OCI-LY1 (cell line): ENCODE measurements at regions not wholly inside any gene's neighbourhood (a gene's known extent, or its start where the extent isn't known, plus 50 kb on each side); places are given as distances from the start of the nearest gene placed in this dataset.

ENCODE experiments used
- H2AFZ ChIP-seq: fragments of 200-600 bp; sonication (generic), shearing (Covaris generic); 2 replicates; pipeline ENCODE4 v1.6.0; 2014; ENCODE audit warnings: antibody characterized with exemption, mild to moderate bottlenecking, low read length
- H3F3A ChIP-seq: fragments of 200-600 bp; sonication (generic), shearing (Covaris generic); 2 replicates; pipeline ENCODE4 v1.6.0; 2014; ENCODE audit warnings: mild to moderate bottlenecking, antibody characterized with exemption, low read length, moderate library complexity; ENCODE audit not compliant: insufficient read depth
- H3K27ac ChIP-seq: fragments of 200-600 bp; sonication (generic); 2 replicates; pipeline ENCODE4 v1.5.1; 2014; ENCODE audit warnings: low read length, mixed run types, mild to moderate bottlenecking, low read depth; ENCODE audit not compliant: poor library complexity, severe bottlenecking
- H3K27me3 ChIP-seq: fragments of 200-600 bp; sonication (generic); 2 replicates; pipeline ENCODE4 v1.6.0; 2014; ENCODE audit warnings: antibody characterized with exemption, mild to moderate bottlenecking, low read length, moderate library complexity; ENCODE audit not compliant: insufficient read depth
- H3K36me3 ChIP-seq: fragments of 200-600 bp; sonication (generic); 2 replicates; pipeline ENCODE4 v1.6.1; 2014; ENCODE audit warnings: mild to moderate bottlenecking, antibody characterized with exemption, low read length, moderate library complexity, mixed read lengths; ENCODE audit not compliant: insufficient read depth
- H3K4me1 ChIP-seq: fragments of 200-600 bp; sonication (generic); 2 replicates; pipeline ENCODE4 v1.5.1; 2014; ENCODE audit warnings: mild to moderate bottlenecking, low read length, moderate library complexity; ENCODE audit not compliant: insufficient read depth, severe bottlenecking
- H3K4me2 ChIP-seq: fragments of 200-600 bp; sonication (generic), shearing (Covaris generic); 2 replicates; pipeline ENCODE4 v1.6.1; 2014; ENCODE audit warnings: low read length
- H3K4me3 ChIP-seq: fragments of 200-600 bp; sonication (generic); 2 replicates; pipeline ENCODE4 v1.5.1; 2014; ENCODE audit warnings: low read length, low read depth, mild to moderate bottlenecking, mixed read lengths; ENCODE audit not compliant: poor library complexity, severe bottlenecking
- H3K79me2 ChIP-seq: fragments of 200-600 bp; shearing (Covaris generic); 2 replicates; pipeline ENCODE4 v1.6.1; 2016; ENCODE audit warnings: mixed run types, low read length, mixed read lengths; ENCODE audit not compliant: insufficient read depth
- H3K9ac ChIP-seq: fragments of 200-600 bp; sonication (generic), shearing (Covaris generic); 2 replicates; pipeline ENCODE4 v1.6.1; 2014; ENCODE audit warnings: mild to moderate bottlenecking, low read length, mixed read lengths
- H3K9me2 ChIP-seq: fragments of 200-600 bp; sonication (generic), shearing (Covaris generic); 2 replicates; pipeline ENCODE4 v1.6.1; 2014; ENCODE audit warnings: low read depth, mild to moderate bottlenecking, low read length, mixed read lengths
- H3K9me3 ChIP-seq: fragments of 200-600 bp; shearing (Covaris generic); 2 replicates; pipeline ENCODE4 v1.6.1; 2014; ENCODE audit warnings: low read length, mixed read lengths
- H4K20me1 ChIP-seq: fragments of 200-600 bp; sonication (generic), shearing (Covaris generic); 2 replicates; pipeline ENCODE4 v1.6.0; 2016; ENCODE audit warnings: mild to moderate bottlenecking, low read length; ENCODE audit not compliant: insufficient read depth
- CTCF ChIP-seq: fragments of 200-600 bp; sonication (generic), shearing (Covaris generic); IDR thresholded peaks from 2 replicates; pipeline ENCODE4 v1.5.1; 2017; ENCODE audit warnings: mild to moderate bottlenecking, antibody characterized with exemption, low read length, moderate library complexity, mixed read lengths
- EZH2 ChIP-seq: fragments of 200-600 bp; sonication (generic), shearing (Covaris generic); IDR thresholded peaks from 2 replicates; pipeline ENCODE4 v1.8.0; 2017; ENCODE audit warnings: borderline replicate concordance, mixed run types, mild to moderate bottlenecking, antibody characterized with exemption, low read length, moderate library complexity, mixed read lengths

- H2AFZ ChIP-seq = no peak overlapping the region
- H3K27me3 ChIP-seq = no peaks in the 10 kb centered on the region
- H3K4me2 ChIP-seq = no peak overlapping the region
- H3K9me2 ChIP-seq = no peaks in the 10 kb centered on the region
- no peaks in the 10 kb centered on the region for H3K36me3 ChIP-seq
- H3K4me1 ChIP-seq = no peaks in the 10 kb centered on the region
- H3K4me3 ChIP-seq = no peak overlapping the region
- H3K79me2 ChIP-seq = no peaks in the 10 kb centered on the region
- TF ChIP-seq CTCF (no peak), EZH2 (no peak)
- H3K9ac ChIP-seq = no peak overlapping the region
- no peaks in the 10 kb centered on the region for H3F3A ChIP-seq
- H3K27ac ChIP-seq = no peak overlapping the region
- H4K20me1 ChIP-seq = no peaks in the 10 kb centered on the region
- H3K9me3 ChIP-seq = no peaks in the 10 kb centered on the region
These were observed 211.4 kb upstream of the THUMPD2 start for GRCh38 chr2:39990335-39990900.

- Histone ChIP-seq H3F3A (no peaks in the 10 kb centered on the region), H3K9me3 (no peaks in the 10 kb centered on the region), H3K36me3 (no peaks in the 10 kb centered on the region), H4K20me1 (no peaks in the 10 kb centered on the region), H3K9me2 (no peaks in the 10 kb centered on the region), H3K79me2 (no peaks in the 10 kb centered on the region), H3K27ac (no peak overlapping the region), H3K4me2 (no peak overlapping the region), H3K4me3 (no peak overlapping the region), H3K4me1 (no peaks in the 10 kb centered on the region), H3K9ac (no peak overlapping the region), H2AFZ (no peak overlapping the region), H3K27me3 (no peaks in the 10 kb centered on the region)
- TF ChIP-seq CTCF (no peak), EZH2 (no peak)
These were observed 210.8 kb upstream of the THUMPD2 start for GRCh38 chr2:39989888-39990287.

GRCh38 chr2:39981883-39982311 lies 202.8 kb upstream of the THUMPD2 start:
- no peaks in the 10 kb centered on the region for H3K9me2 ChIP-seq
- no peaks in the 10 kb centered on the region for H3K79me2 ChIP-seq
- H3K27me3 ChIP-seq = no peaks in the 10 kb centered on the region
- H3K4me1 ChIP-seq = no peaks in the 10 kb centered on the region
- H3K4me2 ChIP-seq = no peak overlapping the region
- H3K36me3 ChIP-seq = no peaks in the 10 kb centered on the region
- TF ChIP-seq EZH2 (no peak), CTCF (no peak)
- no peak overlapping the region for H3K27ac ChIP-seq
- H2AFZ ChIP-seq = no peak overlapping the region
- no peaks in the 10 kb centered on the region for H4K20me1 ChIP-seq
- H3K9ac ChIP-seq = no peak overlapping the region
- no peaks in the 10 kb centered on the region for H3F3A ChIP-seq
- no peak overlapping the region for H3K4me3 ChIP-seq
- no peaks in the 10 kb centered on the region for H3K9me3 ChIP-seq
